GM18870 (cell line): ENCODE measurements at regions not wholly inside any gene's neighbourhood (a gene's known extent, or its start where the extent isn't known, plus 50 kb on each side); places are given as distances from the start of the nearest gene placed in this dataset.
"Not testable (repeated sequence)": the region's sequence is repeated elsewhere in the genome, so short reads cannot be mapped to it uniquely, and the experiment has no call there.

Source experiments
- ATAC-seq: cut with Tn5 transposase; IDR thresholded peaks from one replicate; pipeline ENCODE4 v1.9.1; 2021; ENCODE audit warnings: moderate library complexity; ENCODE audit not compliant: unreplicated experiment

- no peak for ATAC-seq
These were observed 69.2 kb downstream of the LYZL2 start for GRCh38 chr10:30560326-30560725.

GRCh38 chr10:30559180-30559579 lies 70.4 kb downstream of the LYZL2 start:
- no peak for ATAC-seq

GRCh38 chr10:30558411-30558810 lies 71.1 kb downstream of the LYZL2 start:
- no peak for ATAC-seq

GRCh38 chr10:30557884-30558283 lies 71.7 kb downstream of the LYZL2 start:
- no peak for ATAC-seq

GRCh38 chr10:30556189-30556588 lies 73.4 kb downstream of the LYZL2 start:
- ATAC-seq = no peak

- ATAC-seq = no peak
These were observed 74.1 kb downstream of the LYZL2 start for GRCh38 chr10:30555465-30555864.

GRCh38 chr10:30554440-30554825 lies 75.1 kb downstream of the LYZL2 start:
- ATAC-seq = no peak

GRCh38 chr10:30553626-30554439 lies 75.7 kb downstream of the LYZL2 start:
- no peak for ATAC-seq

- ATAC-seq = no peak
These were observed 76.4 kb downstream of the LYZL2 start for GRCh38 chr10:30553018-30553625.

GRCh38 chr10:30550967-30551815 lies 78.4 kb downstream of the LYZL2 start:
- ATAC-seq = no peak

GRCh38 chr10:30549134-30549687 lies 80.3 kb downstream of the LYZL2 start:
- not testable (repeated sequence) for ATAC-seq

- ATAC-seq = no peak
These were observed 83.0 kb downstream of the LYZL2 start for GRCh38 chr10:30546511-30546910.

GRCh38 chr10:30542895-30543288 lies 86.7 kb downstream of the LYZL2 start:
- no peak for ATAC-seq

GRCh38 chr10:30542001-30542894 lies 87.3 kb downstream of the LYZL2 start:
- ATAC-seq = no peak

GRCh38 chr10:30540276-30540675 lies 89.3 kb downstream of the LYZL2 start:
- ATAC-seq = no peak

GRCh38 chr10:30538086-30538485 lies 91.5 kb downstream of the LYZL2 start:
- ATAC-seq = no peak

GRCh38 chr10:30537586-30537985 lies 92.0 kb downstream of the LYZL2 start:
- no peak for ATAC-seq

GRCh38 chr10:30537158-30537557 lies 92.4 kb downstream of the LYZL2 start:
- ATAC-seq = not testable (repeated sequence)

GRCh38 chr10:30536578-30536977 lies 93.0 kb downstream of the LYZL2 start:
- no peak for ATAC-seq

- no peak for ATAC-seq
These were observed 93.9 kb downstream of the LYZL2 start for GRCh38 chr10:30535677-30536076.
